ENCODE measurements at regions not wholly inside any gene's neighbourhood (a gene's known extent, or its start where the extent isn't known, plus 50 kb on each side); places are given as distances from the start of the nearest gene placed in this dataset.

DNA sequence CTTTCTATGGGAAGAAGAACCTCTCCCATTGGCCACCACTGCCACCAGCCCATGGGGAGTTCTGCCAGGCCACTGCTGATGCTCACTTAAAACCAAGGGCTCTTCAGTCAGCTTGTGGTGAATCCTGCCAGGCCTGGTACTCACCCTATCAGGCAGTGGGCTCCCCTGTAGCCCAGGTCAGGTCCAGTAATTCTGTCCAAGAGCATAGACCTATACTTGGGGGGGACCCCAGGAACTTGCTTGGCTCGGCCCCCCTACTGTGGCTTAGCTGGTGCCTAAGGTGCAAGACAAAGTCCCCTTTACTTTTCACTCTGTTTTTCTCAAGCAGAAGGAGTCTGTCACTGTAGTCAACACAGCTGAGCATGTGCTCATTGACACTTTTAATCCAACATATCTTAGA, 1012.2 kb downstream of the PCDH19 start:
- TF ChIP-seq, protein P1, sequence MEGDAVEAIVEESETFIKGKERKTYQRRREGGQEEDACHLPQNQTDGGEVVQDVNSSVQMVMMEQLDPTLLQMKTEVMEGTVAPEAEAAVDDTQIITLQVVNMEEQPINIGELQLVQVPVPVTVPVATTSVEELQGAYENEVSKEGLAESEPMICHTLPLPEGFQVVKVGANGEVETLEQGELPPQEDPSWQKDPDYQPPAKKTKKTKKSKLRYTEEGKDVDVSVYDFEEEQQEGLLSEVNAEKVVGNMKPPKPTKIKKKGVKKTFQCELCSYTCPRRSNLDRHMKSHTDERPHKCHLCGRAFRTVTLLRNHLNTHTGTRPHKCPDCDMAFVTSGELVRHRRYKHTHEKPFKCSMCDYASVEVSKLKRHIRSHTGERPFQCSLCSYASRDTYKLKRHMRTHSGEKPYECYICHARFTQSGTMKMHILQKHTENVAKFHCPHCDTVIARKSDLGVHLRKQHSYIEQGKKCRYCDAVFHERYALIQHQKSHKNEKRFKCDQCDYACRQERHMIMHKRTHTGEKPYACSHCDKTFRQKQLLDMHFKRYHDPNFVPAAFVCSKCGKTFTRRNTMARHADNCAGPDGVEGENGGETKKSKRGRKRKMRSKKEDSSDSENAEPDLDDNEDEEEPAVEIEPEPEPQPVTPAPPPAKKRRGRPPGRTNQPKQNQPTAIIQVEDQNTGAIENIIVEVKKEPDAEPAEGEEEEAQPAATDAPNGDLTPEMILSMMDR (IDR thresholded peaks at IDR 0.05), result no peak

- TF ChIP-seq, protein P1 (IDR thresholded peaks at IDR 0.05), result no peak
Measured at GRCh38 chrX:99394456-99394855, 1015.6 kb downstream of the PCDH19 start.

- TF ChIP-seq, protein P1 (IDR thresholded peaks at IDR 0.05), result no peak
Measured at GRCh38 chrX:99384594-99385374, 1025.3 kb downstream of the PCDH19 start.

DNA sequence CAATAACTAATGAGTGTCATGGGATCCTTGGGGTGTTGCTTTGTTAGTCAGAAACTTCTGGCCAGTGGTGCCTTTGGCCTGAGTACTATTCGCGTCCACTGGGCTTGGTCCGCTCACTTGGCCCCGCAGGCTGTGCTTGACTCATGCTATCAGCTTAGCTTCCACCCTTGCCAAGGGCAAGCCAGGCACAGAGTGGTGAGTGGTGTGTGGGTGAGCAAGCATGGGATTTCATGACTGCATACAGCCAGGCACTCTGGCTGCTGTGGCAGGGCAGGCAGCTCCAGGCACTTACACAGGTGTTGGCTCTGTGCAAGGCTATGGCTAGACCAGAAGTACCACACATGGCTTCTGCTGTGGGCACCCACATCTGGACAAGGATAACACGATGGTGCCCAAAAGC, 1026.3 kb downstream of the PCDH19 start:
- TF ChIP-seq, protein P1 (IDR thresholded peaks at IDR 0.05), result no peak

DNA sequence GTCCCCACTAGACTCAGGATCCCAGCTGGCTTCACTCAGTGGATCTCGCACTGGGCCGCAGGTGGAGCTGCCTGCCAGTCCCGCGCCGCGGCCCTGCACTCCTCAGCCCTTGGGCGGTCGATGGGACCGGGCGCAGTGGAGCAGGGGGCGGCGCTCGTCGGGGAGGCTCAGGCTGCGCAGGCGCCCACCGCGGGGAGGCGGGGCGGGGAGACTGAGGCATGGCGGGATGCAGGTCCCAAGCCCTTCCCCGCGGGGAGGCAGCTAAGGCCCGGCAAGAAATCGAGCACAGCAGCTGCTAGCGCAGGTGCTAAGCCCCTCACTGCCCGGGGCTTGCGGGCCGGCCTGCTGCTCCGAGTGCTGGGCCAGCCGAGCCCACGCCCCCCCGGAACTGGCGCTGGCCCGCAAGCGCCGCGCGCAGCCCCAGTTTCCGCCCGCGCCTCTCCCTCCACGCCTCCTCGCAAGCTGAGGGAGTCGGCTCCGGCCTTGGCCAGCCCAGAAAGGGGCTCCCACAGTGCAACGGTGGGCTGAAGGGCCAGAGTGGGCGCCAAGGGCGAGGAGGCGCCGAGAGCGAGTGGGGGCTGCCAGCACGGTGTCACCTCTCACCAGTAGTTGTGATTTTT, 1038.0 kb downstream of the PCDH19 start:
- TF ChIP-seq, protein P1 (IDR thresholded peaks at IDR 0.05), result no peak

- TF ChIP-seq, protein P1 (IDR thresholded peaks at IDR 0.05), result no peak
Measured at GRCh38 chrX:99353412-99353811, 1056.7 kb downstream of the PCDH19 start.

DNA sequence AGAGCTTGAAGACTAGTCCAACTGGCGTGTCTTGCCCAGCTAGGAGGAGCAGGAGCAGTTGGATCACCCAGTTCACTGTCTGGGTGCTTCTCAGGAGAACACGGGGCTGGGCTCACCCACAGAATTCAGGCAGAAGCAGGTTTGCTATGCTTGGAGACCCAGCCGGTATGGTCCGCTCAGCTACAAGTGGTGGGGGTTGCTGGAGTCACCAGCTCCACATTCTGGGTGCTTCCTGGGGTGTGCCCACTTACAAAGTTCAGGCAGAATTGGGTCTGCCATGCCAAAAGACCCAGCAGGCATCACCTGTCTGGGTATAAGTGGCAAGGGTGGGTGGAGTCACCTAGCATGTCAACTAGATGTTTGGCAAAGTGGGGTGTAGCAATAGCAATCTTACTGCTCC, 1061.8 kb downstream of the PCDH19 start:
- TF ChIP-seq, protein P1 (IDR thresholded peaks at IDR 0.05), result no peak
